Ishikawa (cell line): ENCODE measurements at regions not wholly inside any gene's neighbourhood (a gene's known extent, or its start where the extent isn't known, plus 50 kb on each side); places are given as distances from the start of the nearest gene placed in this dataset.

Source experiments
- CEBPB ChIP-seq: IDR thresholded peaks from 2 replicates; pipeline ENCODE4 v1.6.1; 2012
- CREB1 ChIP-seq: IDR thresholded peaks from 2 replicates; pipeline ENCODE4 v1.6.1; 2012; ENCODE audit warnings: low read depth
- EGR1 ChIP-seq: IDR thresholded peaks from 2 replicates; pipeline ENCODE4 v1.6.1; 2012
- EP300 ChIP-seq: IDR thresholded peaks from 2 replicates; pipeline ENCODE4 v1.6.1; 2012; ENCODE audit warnings: borderline replicate concordance
- FOXM1 ChIP-seq: IDR thresholded peaks from 2 replicates; pipeline ENCODE4 v1.6.1; 2012; ENCODE audit warnings: low read depth, borderline replicate concordance
- MAX ChIP-seq: IDR thresholded peaks from 2 replicates; pipeline ENCODE4 v1.6.1; 2012
- NFIC ChIP-seq: IDR thresholded peaks from 2 replicates; pipeline ENCODE4 v1.6.1; 2012
- RAD21 ChIP-seq: IDR thresholded peaks from 2 replicates; pipeline ENCODE4 v1.6.1; 2012; ENCODE audit warnings: low read depth
- REST ChIP-seq: IDR thresholded peaks from 2 replicates; pipeline ENCODE4 v1.6.1; 2012; ENCODE audit warnings: low read depth, mild to moderate bottlenecking
- TAF1 ChIP-seq: IDR thresholded peaks from 2 replicates; pipeline ENCODE4 v1.6.1; 2012; ENCODE audit warnings: low read depth, mild to moderate bottlenecking
- TCF12 ChIP-seq: IDR thresholded peaks from 2 replicates; pipeline ENCODE4 v1.6.1; 2012; ENCODE audit warnings: low read depth
- TEAD4 ChIP-seq: IDR thresholded peaks from 2 replicates; pipeline ENCODE4 v1.6.1; 2012
- USF1 ChIP-seq: IDR thresholded peaks from 2 replicates; pipeline ENCODE4 v1.6.1; 2012
- YY1 ChIP-seq: IDR thresholded peaks from 2 replicates; pipeline ENCODE4 v1.6.1; 2012; ENCODE audit warnings: low read depth
- ZBTB7A ChIP-seq: IDR thresholded peaks from 2 replicates; pipeline ENCODE4 v1.6.1; 2012; ENCODE audit warnings: low read depth

- TF ChIP-seq TCF12 (no peak), FOXM1 (no peak), TEAD4 (no peak), REST (no peak), TAF1 (no peak), EGR1 (no peak), CEBPB (no peak), MAX (no peak)
Measured at GRCh38 chr15:94015324-94015723, 216.0 kb upstream of the MCTP2 start.

- TF ChIP-seq TAF1: no peak
- TF ChIP-seq ZBTB7A: no peak
- no peak for TF ChIP-seq CEBPB
- no peak for TF ChIP-seq USF1
- no peak for TF ChIP-seq FOXM1
- TF ChIP-seq REST: no peak
- no peak for TF ChIP-seq TEAD4
- TF ChIP-seq YY1: no peak
- no peak for TF ChIP-seq TCF12
- no peak for TF ChIP-seq EP300
- TF ChIP-seq NFIC: no peak
- TF ChIP-seq RAD21: no peak
- no peak for TF ChIP-seq EGR1
- TF ChIP-seq CREB1: no peak
- TF ChIP-seq MAX: no peak
Measured at GRCh38 chr15:94008104-94009074, 223.0 kb upstream of the MCTP2 start.

- no peak for TF ChIP-seq EGR1
- TF ChIP-seq TAF1: no peak
- no peak for TF ChIP-seq CEBPB
- no peak for TF ChIP-seq USF1
- no peak for TF ChIP-seq TCF12
Measured at GRCh38 chr15:94004697-94005096, 226.7 kb upstream of the MCTP2 start.

- TF ChIP-seq ZBTB7A (no peak), NFIC (no peak), REST (no peak), CREB1 (no peak), TEAD4 (no peak), FOXM1 (no peak), EP300 (no peak)
Measured at GRCh38 chr15:94002041-94002440, 229.3 kb upstream of the MCTP2 start.
